H1 (cell line): ENCODE measurements at regions not wholly inside any gene's neighbourhood (a gene's known extent, or its start where the extent isn't known, plus 50 kb on each side); places are given as distances from the start of the nearest gene placed in this dataset.

Experiments used
- BACH1 ChIP-seq: IDR thresholded peaks from 2 replicates; pipeline ENCODE4 v1.6.1; 2012; ENCODE audit warnings: low read length, improper control_type of control experiment
- BRCA1 ChIP-seq: IDR thresholded peaks from 2 replicates; pipeline ENCODE4 v1.6.1; 2012; ENCODE audit warnings: low read depth, low read length, improper control_type of control experiment
- CHD1 ChIP-seq: IDR thresholded peaks from 2 replicates; pipeline ENCODE4 v1.6.1; 2012; ENCODE audit warnings: low read depth, low read length, improper control_type of control experiment
- CHD7 ChIP-seq: fragments of 300-600 bp; sonication (generic); IDR thresholded peaks from 2 replicates; pipeline ENCODE4 v1.7.1; 2012; ENCODE audit warnings: low read length, moderate library complexity, mild to moderate bottlenecking, inconsistent platforms; ENCODE audit not compliant: insufficient replicate concordance
- KDM5A ChIP-seq: fragments of 200-600 bp; IDR thresholded peaks from 2 replicates; pipeline ENCODE4 v1.7.1; 2012; ENCODE audit warnings: mild to moderate bottlenecking, low read length, inconsistent platforms, mixed read lengths
- POLR2A ChIP-seq, 2 experiments: IDR thresholded peaks; 1 replicate in 1 of 2; 2 replicates in 1 of 2; pipeline ENCODE4 v1.6.1; 2011; ENCODE audit warnings: low read depth in 2 of 2, low read length in 2 of 2, mild to moderate bottlenecking in 2 of 2; ENCODE audit errors: control extremely low read depth in 1 of 2
- SAP30 ChIP-seq: fragments of 300-600 bp; sonication (generic); IDR thresholded peaks from 2 replicates; pipeline ENCODE4 v1.7.1; 2012; ENCODE audit warnings: low read length, moderate library complexity, mild to moderate bottlenecking, inconsistent platforms; ENCODE audit not compliant: insufficient read depth, insufficient replicate concordance
- USF2 ChIP-seq: IDR thresholded peaks from 2 replicates; pipeline ENCODE4 v1.6.1; 2011; ENCODE audit warnings: low read length, improper control_type of control experiment

DNA sequence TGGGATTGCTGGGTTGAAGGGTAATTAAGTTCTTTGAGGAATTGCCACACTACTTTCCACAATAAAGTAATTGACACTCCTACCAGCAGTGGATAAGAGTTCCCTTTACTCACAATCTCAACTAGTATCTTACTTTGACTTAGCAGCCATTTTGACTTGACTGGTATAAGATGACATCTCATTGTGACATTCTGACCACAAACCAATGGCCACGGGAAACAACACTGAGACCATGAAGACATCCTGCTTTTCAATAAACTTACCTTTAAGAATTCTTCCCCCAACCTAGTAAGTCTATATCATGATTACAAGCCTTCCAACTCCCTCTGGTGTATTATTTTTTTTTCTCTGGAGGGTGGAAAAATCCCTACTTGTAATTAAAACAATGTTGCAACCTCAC is 66.9 kb upstream of the WDR1 start (continued):
- TF ChIP-seq CHD7: no peak
- no peak for TF ChIP-seq BACH1
- TF ChIP-seq POLR2A (IDR thresholded peaks at IDR 0.05; ENCODE audit: control extremely low read depth in 1 of 2, low read depth in 2 of 2, low read length in 2 of 2): no peak
- no peak for TF ChIP-seq USF2
- TF ChIP-seq CHD1: no peak
- no peak for TF ChIP-seq BRCA1
- no peak for TF ChIP-seq KDM5A
- TF ChIP-seq SAP30: no peak
- TF ChIP-seq, all 59 proteins: peak for 0
